Vagina (tissue), 2 donors: ENCODE measurements at regions not wholly inside any gene's neighbourhood (a gene's known extent, or its start where the extent isn't known, plus 50 kb on each side); places are given as distances from the start of the nearest gene placed in this dataset.

Source experiments
- CTCF ChIP-seq, 3 experiments: fragments of 450-650 bp in 2 of 3; fragments of 200-600 bp in 1 of 3; sonication (generic) in 1 of 3; IDR thresholded peaks; one replicate each; pipeline ENCODE4 v1.5.1; 2017 to 2019; ENCODE audit warnings: antibody characterized with exemption in 3 of 3, mild to moderate bottlenecking in 2 of 3, moderate library complexity in 2 of 3
- POLR2AphosphoS5 ChIP-seq, 2 donors: sonication (generic); formaldehyde crosslinking; IDR thresholded peaks; one replicate each; pipeline ENCODE4 v1.9.0; 2017; ENCODE audit warnings: antibody characterized with exemption in 2 of 2, mild to moderate bottlenecking in 2 of 2, low read depth in 1 of 2; ENCODE audit not compliant: insufficient read depth in 1 of 2

GRCh38 chr7:69540287-69540686, 58.0 kb upstream of the AUTS2 start:
- TF ChIP-seq POLR2AphosphoS5 (IDR thresholded peaks at IDR 0.05; ENCODE audit: insufficient read depth in 1 of 2, low read depth in 1 of 2) (no peak), CTCF (IDR thresholded peaks at IDR 0.05) (no peak)
